Stomach (tissue), 8 donors: ENCODE measurements at regions not wholly inside any gene's neighbourhood (a gene's known extent, or its start where the extent isn't known, plus 50 kb on each side); places are given as distances from the start of the nearest gene placed in this dataset.

ENCODE experiments used
- DNase-seq, 2 donors: peaks; one replicate each; pipeline versions ENCODE4 v3.0.0 to v3.0.0-alpha.2; 2013 to 2019
- H3K27ac ChIP-seq, 5 donors: fragments of 200-600 bp in 4 of 5; sonication (generic) in 4 of 5; one replicate each; pipeline ENCODE4 v1.5.1; 2013 to 2019; ENCODE audit warnings: mild to moderate bottlenecking in 1 of 5, moderate library complexity in 1 of 5
- H3K27me3 ChIP-seq, 3 donors: fragments of 200-600 bp; sonication (generic); one replicate each; pipeline ENCODE4 v1.5.1; 2017 to 2019; ENCODE audit warnings: mixed run types in 1 of 3
- H3K36me3 ChIP-seq, 4 donors: fragments of 200-600 bp; sonication (generic); 1 replicate in 3 of 4; 2 replicates in 1 of 4; pipeline ENCODE4 v1.5.1; 2016 to 2019
- H3K4me1 ChIP-seq, 4 donors: fragments of 200-600 bp; sonication (generic); one replicate each; pipeline ENCODE4 v1.5.1; 2016 to 2019
- H3K4me3 ChIP-seq, 4 donors: fragments of 200-600 bp; sonication (generic) in 3 of 4; one replicate each; pipeline ENCODE4 v1.5.1; 2016 to 2019; ENCODE audit warnings: mild to moderate bottlenecking in 1 of 4
- H3K9me3 ChIP-seq, 4 donors: fragments of 200-600 bp; sonication (generic); one replicate each; pipeline ENCODE4 v1.5.1; 2016 to 2019
- CTCF ChIP-seq, 7 experiments: fragments of 450-650 bp in 4 of 7; fragments of 200-600 bp in 3 of 7; sonication (generic) in 3 of 7; IDR thresholded peaks; one replicate each; pipeline ENCODE4 v1.5.1; 2016 to 2019; ENCODE audit warnings: antibody characterized with exemption in 7 of 7, control low read depth in 2 of 7, mild to moderate bottlenecking in 1 of 7
- EP300 ChIP-seq: sonication (generic); formaldehyde crosslinking; IDR thresholded peaks from one replicate; pipeline ENCODE4 v1.6.1; 2017; ENCODE audit warnings: antibody characterized with exemption
- POLR2A ChIP-seq, 4 donors: fragments of 450-650 bp; IDR thresholded peaks; one replicate each; pipeline ENCODE4 v1.6.1; 2016; ENCODE audit warnings: antibody characterized with exemption in 4 of 4, control low read depth in 2 of 4, mild to moderate bottlenecking in 1 of 4, moderate library complexity in 1 of 4
- POLR2AphosphoS5 ChIP-seq, 3 donors: sonication (generic); formaldehyde crosslinking; IDR thresholded peaks; one replicate each; pipeline ENCODE4 v1.6.1; 2016; ENCODE audit warnings: antibody characterized with exemption in 3 of 3
- WGBS, 5 donors: extraction: QIAGEN DNeasy Blood & Tissue Kit in 3 of 5; methylation state at CpG; one replicate each; pipeline versions ENCODE4 v1.1.5 to v1.1.7; 2013 to 2018; 5-methylcytosine and 5-hydroxymethylcytosine counted together
- intact Hi-C: fragments of 100-400 bp; cut with DNase I; formaldehyde crosslinking; loops from one replicate; pipeline ENCODE4 v1.15.1; 2023; ENCODE audit warnings: low total_unique reads
- donor health status: healthy with polysubstance abuse.
- donor health status: Bipolar disorder and iron deficiency.
- donor health status: healthy.

- intact Hi-C loops = no loop called here
- DNase-seq = no peak
Observed at GRCh38 chr12:69028941-69029729, 96.2 kb upstream of the CPM start.

GRCh38 chr12:69030321-69030720 is 97.3 kb upstream of the CPM start:
- no peaks in the 10 kb centered on the region for H3K9me3 ChIP-seq
- H3K27me3 ChIP-seq = no peaks in the 10 kb centered on the region
- H3K27ac ChIP-seq = no peak overlapping the region
- no peak overlapping the region for H3K4me3 ChIP-seq
- intact Hi-C loops = no loop called here
- WGBS, 5 donors = 74 to 92% (median 84%) methylated on average over 2 of the region's 2 CpGs
- no peaks in the 10 kb centered on the region for H3K4me1 ChIP-seq
- TF ChIP-seq EP300 (no peak), CTCF (IDR thresholded peaks at IDR 0.05) (no peak), POLR2A (IDR thresholded peaks at IDR 0.05) (no peak), POLR2AphosphoS5 (IDR thresholded peaks at IDR 0.05) (no peak)
- DNase-seq = no peak
- no peaks in the 10 kb centered on the region for H3K36me3 ChIP-seq

More at GRCh38 chr12:69028941-69029729, 96.2 kb upstream of the CPM start:
- Histone ChIP-seq H3K9me3 (no peaks in the 10 kb centered on the region), H3K4me3 (no peak overlapping the region), H3K36me3 (no peaks in the 10 kb centered on the region), H3K27ac (no peak overlapping the region), H3K4me1 (no peaks in the 10 kb centered on the region), H3K27me3 (no peaks in the 10 kb centered on the region)
- TF ChIP-seq EP300 = no peak
- WGBS, 5 donors = 81 to 88% (median 83%) methylated on average over 11 of the region's 11 CpGs

GRCh38 chr12:69036533-69036932 is 103.6 kb upstream of the CPM start:
- Histone ChIP-seq H3K4me1 (no peaks in the 10 kb centered on the region), H3K4me3 (no peak overlapping the region), H3K36me3 (no peaks in the 10 kb centered on the region), H3K27me3 (no peaks in the 10 kb centered on the region), H3K27ac (no peak overlapping the region), H3K9me3 (no peaks in the 10 kb centered on the region)
- 72 to 76% (median 75%) methylated on average over 7 of the region's 7 CpGs for WGBS, 5 donors
- TF ChIP-seq POLR2AphosphoS5 (IDR thresholded peaks at IDR 0.05) = no peak
- TF ChIP-seq POLR2A (IDR thresholded peaks at IDR 0.05) = no peak
- no peak for TF ChIP-seq CTCF (IDR thresholded peaks at IDR 0.05)
- TF ChIP-seq EP300 = no peak
- no peak for DNase-seq
- intact Hi-C loops = no loop called here

- H3K27ac ChIP-seq = no peak overlapping the region
- no peaks in the 10 kb centered on the region for H3K27me3 ChIP-seq
- intact Hi-C loops = no loop called here
- no peak overlapping the region for H3K4me3 ChIP-seq
- no peaks in the 10 kb centered on the region for H3K36me3 ChIP-seq
- no peak for TF ChIP-seq EP300
- no peak for TF ChIP-seq POLR2AphosphoS5 (IDR thresholded peaks at IDR 0.05)
- TF ChIP-seq POLR2A (IDR thresholded peaks at IDR 0.05) = no peak
- TF ChIP-seq CTCF (IDR thresholded peaks at IDR 0.05) = no peak
- WGBS, 5 donors = 37 to 68% (median 48%) methylated on average over 4 of the region's 4 CpGs
- no peaks in the 10 kb centered on the region for H3K9me3 ChIP-seq
- DNase-seq = no peak
- H3K4me1 ChIP-seq = no peaks in the 10 kb centered on the region
Observed at GRCh38 chr12:69036999-69037398, 104.0 kb upstream of the CPM start.

GRCh38 chr12:69039911-69040310 is 106.9 kb upstream of the CPM start:
- TF ChIP-seq POLR2A (IDR thresholded peaks at IDR 0.05) = no peak
- TF ChIP-seq EP300 = no peak
- TF ChIP-seq POLR2AphosphoS5 (IDR thresholded peaks at IDR 0.05) = no peak
- no peak for TF ChIP-seq CTCF (IDR thresholded peaks at IDR 0.05)
- Histone ChIP-seq H3K27ac (no peak overlapping the region), H3K27me3 (no peaks in the 10 kb centered on the region), H3K4me3 (no peak overlapping the region), H3K4me1 (no peaks in the 10 kb centered on the region), H3K36me3 (no peaks in the 10 kb centered on the region), H3K9me3 (no peaks in the 10 kb centered on the region)
- intact Hi-C loops = no loop called here
- DNase-seq = no peak
- 68 to 88% (median 78%) methylated on average over 2 of the region's 2 CpGs for WGBS, 5 donors
